Lung (tissue), 11 donors: ENCODE measurements at regions not wholly inside any gene's neighbourhood (a gene's known extent, or its start where the extent isn't known, plus 50 kb on each side); places are given as distances from the start of the nearest gene placed in this dataset.

Experiments
- ATAC-seq: fragments of 200-7000 bp; cut with Tn5 transposase; one replicate; pipeline ENCODE4 v1.9.1; 2020; ENCODE audit warnings: moderate number of reproducible peaks; ENCODE audit not compliant: insufficient read depth, low FRiP score
- DNase-seq, 3 donors: peaks; one replicate each; pipeline ENCODE4 v3.0.0-alpha.2; 2013 to 2017
- H3K27ac ChIP-seq, 2 donors: one replicate each; pipeline ENCODE4 v1.5.1; 2013; ENCODE audit warnings: mild to moderate bottlenecking in 2 of 2, moderate library complexity in 2 of 2, control low read depth in 1 of 2, inconsistent platforms in 1 of 2, low read depth in 1 of 2, low read length in 1 of 2
- H3K27me3 ChIP-seq, 3 donors: one replicate each; pipeline ENCODE4 v1.5.1; 2013; ENCODE audit warnings: low read length in 2 of 3; ENCODE audit not compliant: control insufficient read depth in 3 of 3, insufficient read depth in 3 of 3
- H3K36me3 ChIP-seq, 4 donors: one replicate each; pipeline ENCODE4 v1.5.1; 2013; ENCODE audit warnings: low read length in 4 of 4, mild to moderate bottlenecking in 1 of 4, moderate library complexity in 1 of 4; ENCODE audit not compliant: control insufficient read depth in 4 of 4, insufficient read depth in 4 of 4
- H3K4me1 ChIP-seq, 5 donors: one replicate each; pipeline ENCODE4 v1.5.1; 2013; ENCODE audit warnings: low read length in 5 of 5, mild to moderate bottlenecking in 2 of 5, moderate library complexity in 1 of 5; ENCODE audit not compliant: control insufficient read depth in 5 of 5, insufficient read depth in 5 of 5
- H3K4me3 ChIP-seq: one replicate; pipeline ENCODE4 v1.5.1; 2013; ENCODE audit warnings: mild to moderate bottlenecking, control low read depth, moderate library complexity
- H3K9ac ChIP-seq, 2 donors: one replicate each; pipeline ENCODE4 v1.5.1; 2013; ENCODE audit warnings: low read length in 2 of 2, control low read depth in 1 of 2; ENCODE audit not compliant: insufficient read depth in 1 of 2
- H3K9me3 ChIP-seq, 4 donors: one replicate each; pipeline ENCODE4 v1.5.1; 2013; ENCODE audit warnings: low read length in 3 of 4, mild to moderate bottlenecking in 1 of 4, moderate library complexity in 1 of 4; ENCODE audit not compliant: control insufficient read depth in 4 of 4, insufficient read depth in 3 of 4
- WGBS, 2 donors: extraction: QIAGEN DNeasy Blood & Tissue Kit; methylation state at CpG; one replicate each; pipeline ENCODE4 v1.1.7; 2013; 5-methylcytosine and 5-hydroxymethylcytosine counted together
- TF ChIP-seq, protein P1 (sequence below): IDR thresholded peaks from 2 replicates; pipeline ENCODE4 v1.5.1; 2012; ENCODE audit warnings: mild to moderate bottlenecking; ENCODE audit errors: control extremely low read depth, extremely low read depth
- donor health status: control.
- donor health status: control.
- donor health status: Bipolar disorder and iron deficiency.
- donor health status: healthy.
- donor health status: DM: yes; HTN: yes; CAD: no.

- TF ChIP-seq, protein P1, sequence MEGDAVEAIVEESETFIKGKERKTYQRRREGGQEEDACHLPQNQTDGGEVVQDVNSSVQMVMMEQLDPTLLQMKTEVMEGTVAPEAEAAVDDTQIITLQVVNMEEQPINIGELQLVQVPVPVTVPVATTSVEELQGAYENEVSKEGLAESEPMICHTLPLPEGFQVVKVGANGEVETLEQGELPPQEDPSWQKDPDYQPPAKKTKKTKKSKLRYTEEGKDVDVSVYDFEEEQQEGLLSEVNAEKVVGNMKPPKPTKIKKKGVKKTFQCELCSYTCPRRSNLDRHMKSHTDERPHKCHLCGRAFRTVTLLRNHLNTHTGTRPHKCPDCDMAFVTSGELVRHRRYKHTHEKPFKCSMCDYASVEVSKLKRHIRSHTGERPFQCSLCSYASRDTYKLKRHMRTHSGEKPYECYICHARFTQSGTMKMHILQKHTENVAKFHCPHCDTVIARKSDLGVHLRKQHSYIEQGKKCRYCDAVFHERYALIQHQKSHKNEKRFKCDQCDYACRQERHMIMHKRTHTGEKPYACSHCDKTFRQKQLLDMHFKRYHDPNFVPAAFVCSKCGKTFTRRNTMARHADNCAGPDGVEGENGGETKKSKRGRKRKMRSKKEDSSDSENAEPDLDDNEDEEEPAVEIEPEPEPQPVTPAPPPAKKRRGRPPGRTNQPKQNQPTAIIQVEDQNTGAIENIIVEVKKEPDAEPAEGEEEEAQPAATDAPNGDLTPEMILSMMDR = no peak
- Histone ChIP-seq H3K9me3 (no peaks in the 10 kb centered on the region), H3K27ac (no peak overlapping the region), H3K4me3 (no peak overlapping the region), H3K27me3 (no peaks in the 10 kb centered on the region), H3K36me3 (no peaks in the 10 kb centered on the region), H3K9ac (no peak overlapping the region), H3K4me1 (no peaks in the 10 kb centered on the region)
- ATAC-seq = no peak
- no peak for DNase-seq
- WGBS, 2 donors = 88 to 93% methylated on average over 2 of the region's 2 CpGs
Observed at GRCh38 chr4:96073461-96073860, 233.6 kb downstream of the PDHA2 start.

GRCh38 chr4:96092151-96092705 is 252.3 kb downstream of the PDHA2 start:
- H3K9ac ChIP-seq = no peak overlapping the region
- no peak overlapping the region for H3K27ac ChIP-seq
- H3K36me3 ChIP-seq = no peaks in the 10 kb centered on the region
- no peaks in the 10 kb centered on the region for H3K9me3 ChIP-seq
- 63 to 68% methylated on average over 1 of the region's 1 CpG for WGBS, 2 donors
- TF ChIP-seq, protein P1 = no peak
- no peaks in the 10 kb centered on the region for H3K4me1 ChIP-seq
- DNase-seq = no peak
- no peak for ATAC-seq
- H3K27me3 ChIP-seq = no peaks in the 10 kb centered on the region
- H3K4me3 ChIP-seq = no peak overlapping the region

- no peak overlapping the region for H3K9ac ChIP-seq
- H3K4me3 ChIP-seq = no peak overlapping the region
- H3K27me3 ChIP-seq = no peaks in the 10 kb centered on the region
- H3K36me3 ChIP-seq = no peaks in the 10 kb centered on the region
- WGBS, 2 donors = 48 to 60% methylated on average over 3 of the region's 3 CpGs
- no peaks in the 10 kb centered on the region for H3K4me1 ChIP-seq
- TF ChIP-seq, protein P1 = no peak
- no peak overlapping the region for H3K27ac ChIP-seq
- H3K9me3 ChIP-seq = no peaks in the 10 kb centered on the region
- DNase-seq (peak in 1 of 3 donors; percentile 3), ATAC-seq (no peak)
Observed at GRCh38 chr4:96093057-96093456, 253.2 kb downstream of the PDHA2 start.

GRCh38 chr4:96093563-96093962 is 253.7 kb downstream of the PDHA2 start:
- Histone ChIP-seq H3K36me3 (no peaks in the 10 kb centered on the region), H3K9me3 (no peaks in the 10 kb centered on the region), H3K4me3 (no peak overlapping the region), H3K27ac (no peak overlapping the region), H3K4me1 (no peaks in the 10 kb centered on the region), H3K27me3 (no peaks in the 10 kb centered on the region), H3K9ac (no peak overlapping the region)
- DNase-seq (no peak), ATAC-seq (no peak)
- TF ChIP-seq, protein P1 = no peak
